Karpas-422 (cell line): ENCODE measurements at regions not wholly inside any gene's neighbourhood (a gene's known extent, or its start where the extent isn't known, plus 50 kb on each side); places are given as distances from the start of the nearest gene placed in this dataset.
A peak's percentile ranks its signal among the peaks of the same experiment; 100 is the strongest.

ENCODE experiments used
- DNase-seq: peaks from one replicate; pipeline ENCODE4 v3.0.0-alpha.2; 2015
- H2AFZ ChIP-seq: fragments of 200-600 bp; sonication (generic); 2 replicates; pipeline ENCODE4 v1.6.1; 2014; ENCODE audit warnings: antibody characterized with exemption, low read length, mixed read lengths
- H3K27ac ChIP-seq: fragments of 200-600 bp; sonication (generic); 2 replicates; pipeline ENCODE4 v1.5.1; 2014; ENCODE audit warnings: mild to moderate bottlenecking, low read length, moderate library complexity
- H3K27me3 ChIP-seq: fragments of 200-600 bp; sonication (generic); 2 replicates; pipeline ENCODE4 v1.6.1; 2014; ENCODE audit warnings: low read length, mixed read lengths
- H3K36me3 ChIP-seq: fragments of 200-600 bp; sonication (generic); 2 replicates; pipeline ENCODE4 v1.6.1; 2014; ENCODE audit warnings: low read length, mixed read lengths; ENCODE audit not compliant: insufficient read depth
- H3K4me1 ChIP-seq: fragments of 200-600 bp; sonication (generic); 2 replicates; pipeline ENCODE4 v1.6.1; 2014; ENCODE audit warnings: mild to moderate bottlenecking, low read length, mixed read lengths
- H3K4me2 ChIP-seq: fragments of 200-600 bp; sonication (generic); 2 replicates; pipeline ENCODE4 v1.6.1; 2014; ENCODE audit warnings: low read length, low read depth, mild to moderate bottlenecking; ENCODE audit not compliant: poor library complexity, severe bottlenecking
- H3K4me3 ChIP-seq: fragments of 200-600 bp; sonication (generic); 2 replicates; pipeline ENCODE4 v1.5.1; 2014; ENCODE audit warnings: mild to moderate bottlenecking, antibody characterized with exemption, low read length, mixed read lengths
- H3K79me2 ChIP-seq: fragments of 200-600 bp; sonication (generic); 2 replicates; pipeline ENCODE4 v1.6.1; 2014; ENCODE audit warnings: mild to moderate bottlenecking, low read length, mixed read lengths
- H3K9ac ChIP-seq: fragments of 200-600 bp; sonication (generic); 2 replicates; pipeline ENCODE4 v1.6.0; 2014; ENCODE audit warnings: low read length
- H3K9me2 ChIP-seq: fragments of 200-600 bp; sonication (generic), shearing (Covaris generic); replicated peaks from 2 replicates; pipeline ENCODE4 v1.6.0; 2014; ENCODE audit warnings: mild to moderate bottlenecking, low read length, moderate library complexity; ENCODE audit not compliant: insufficient read depth
- H3K9me3 ChIP-seq: fragments of 300-700, 200-600 bp; sonication (generic); 2 replicates; pipeline ENCODE4 v1.6.1; 2014; ENCODE audit warnings: low read length, mixed read lengths
- H4K20me1 ChIP-seq: fragments of 200-600 bp; sonication (generic); 2 replicates; pipeline ENCODE4 v1.6.1; 2014; ENCODE audit warnings: mild to moderate bottlenecking, antibody characterized with exemption, low read length, low read depth; ENCODE audit not compliant: insufficient read depth

GRCh38 chr10:4129866-4130477 is 345.0 kb upstream of the KLF6 start:
- Histone ChIP-seq H3K9me3 (peaks cover 3% of the 10 kb centered on the region; the same call in 1 of the 2 replicates), H3K36me3 (no peaks in the 10 kb centered on the region), H3K9me2 (no peaks in the 10 kb centered on the region), H3K4me3 (no peak overlapping the region), H3K4me1 (peaks cover 57% of the 10 kb centered on the region), H4K20me1 (no peaks in the 10 kb centered on the region), H3K27ac (no peak overlapping the region), H3K79me2 (no peaks in the 10 kb centered on the region), H3K9ac (no peak overlapping the region), H3K27me3 (no peaks in the 10 kb centered on the region; the same call in 1 of the 2 replicates), H2AFZ (no peak overlapping the region), H3K4me2 (peak overlapping the region; percentile 72)
- no peak for DNase-seq

GRCh38 chr10:4127518-4128315 is 342.7 kb upstream of the KLF6 start:
- peaks cover 56% of the 10 kb centered on the region for H3K4me1 ChIP-seq
- H3K4me2 ChIP-seq, result peak overlapping the region; percentile 40
- H4K20me1 ChIP-seq, result no peaks in the 10 kb centered on the region
- DNase-seq, result peak; percentile 83
- no peaks in the 10 kb centered on the region for H3K79me2 ChIP-seq
- no peaks in the 10 kb centered on the region for H3K36me3 ChIP-seq
- H3K27ac ChIP-seq, result no peak overlapping the region
- no peaks in the 10 kb centered on the region; the same call in 1 of the 2 replicates for H3K27me3 ChIP-seq
- peak overlapping the region; percentile 10; the same call in 1 of the 2 replicates for H3K4me3 ChIP-seq
- peaks cover 3% of the 10 kb centered on the region; the same call in 1 of the 2 replicates for H3K9me3 ChIP-seq
- no peak overlapping the region for H2AFZ ChIP-seq
- no peak overlapping the region for H3K9ac ChIP-seq
- H3K9me2 ChIP-seq, result no peaks in the 10 kb centered on the region

GRCh38 chr10:4125776-4126175 is 340.8 kb upstream of the KLF6 start:
- Histone ChIP-seq H3K27ac (no peak overlapping the region), H3K36me3 (no peaks in the 10 kb centered on the region), H3K79me2 (no peaks in the 10 kb centered on the region), H3K27me3 (no peaks in the 10 kb centered on the region; the same call in 1 of the 2 replicates), H3K9me2 (no peaks in the 10 kb centered on the region), H3K9ac (no peak overlapping the region), H4K20me1 (no peaks in the 10 kb centered on the region), H3K9me3 (peaks cover 3% of the 10 kb centered on the region; the same call in 1 of the 2 replicates), H3K4me1 (peaks cover 46% of the 10 kb centered on the region), H2AFZ (no peak overlapping the region), H3K4me3 (no peak overlapping the region), H3K4me2 (no peak overlapping the region)
- no peak for DNase-seq

- no peak overlapping the region for H3K9ac ChIP-seq
- no peak overlapping the region for H3K4me3 ChIP-seq
- H2AFZ ChIP-seq, result no peak overlapping the region
- no peaks in the 10 kb centered on the region for H3K79me2 ChIP-seq
- H3K27ac ChIP-seq, result no peak overlapping the region
- H3K9me3 ChIP-seq, result peaks cover 3% of the 10 kb centered on the region; the same call in 1 of the 2 replicates
- peaks cover 18% of the 10 kb centered on the region for H3K4me1 ChIP-seq
- no peaks in the 10 kb centered on the region for H4K20me1 ChIP-seq
- no peak for DNase-seq
- no peaks in the 10 kb centered on the region for H3K9me2 ChIP-seq
- H3K4me2 ChIP-seq, result no peak overlapping the region
- H3K36me3 ChIP-seq, result no peaks in the 10 kb centered on the region
- H3K27me3 ChIP-seq, result no peaks in the 10 kb centered on the region; the same call in 1 of the 2 replicates
Observed at GRCh38 chr10:4121502-4122380, 336.7 kb upstream of the KLF6 start.

- Histone ChIP-seq H3K27ac (no peak overlapping the region), H4K20me1 (no peaks in the 10 kb centered on the region), H3K9me2 (no peaks in the 10 kb centered on the region), H3K4me1 (peaks cover 18% of the 10 kb centered on the region), H3K79me2 (no peaks in the 10 kb centered on the region), H3K4me3 (no peak overlapping the region), H3K9ac (no peak overlapping the region), H3K4me2 (no peak overlapping the region), H3K36me3 (no peaks in the 10 kb centered on the region), H2AFZ (no peak overlapping the region), H3K27me3 (no peaks in the 10 kb centered on the region), H3K9me3 (no peaks in the 10 kb centered on the region)
- DNase-seq, result no peak
Observed at GRCh38 chr10:4120096-4120853, 335.3 kb upstream of the KLF6 start.

GRCh38 chr10:4119107-4119506 is 334.1 kb upstream of the KLF6 start:
- no peak overlapping the region for H3K27ac ChIP-seq
- peaks cover 16% of the 10 kb centered on the region for H3K4me1 ChIP-seq
- H2AFZ ChIP-seq, result no peak overlapping the region
- H3K9me3 ChIP-seq, result no peaks in the 10 kb centered on the region
- no peaks in the 10 kb centered on the region for H3K27me3 ChIP-seq
- no peak overlapping the region for H3K9ac ChIP-seq
- no peak overlapping the region for H3K4me2 ChIP-seq
- H4K20me1 ChIP-seq, result no peaks in the 10 kb centered on the region
- no peak overlapping the region for H3K4me3 ChIP-seq
- H3K9me2 ChIP-seq, result no peaks in the 10 kb centered on the region
- no peak for DNase-seq
- H3K79me2 ChIP-seq, result no peaks in the 10 kb centered on the region
- H3K36me3 ChIP-seq, result no peaks in the 10 kb centered on the region

GRCh38 chr10:4117604-4118003 is 332.6 kb upstream of the KLF6 start:
- Histone ChIP-seq H3K36me3 (no peaks in the 10 kb centered on the region), H3K4me1 (peaks cover 9% of the 10 kb centered on the region), H3K9ac (no peak overlapping the region), H3K9me2 (no peaks in the 10 kb centered on the region), H2AFZ (no peak overlapping the region), H3K4me3 (no peak overlapping the region), H3K27ac (no peak overlapping the region), H3K27me3 (no peaks in the 10 kb centered on the region), H3K9me3 (no peaks in the 10 kb centered on the region), H3K79me2 (no peaks in the 10 kb centered on the region), H4K20me1 (no peaks in the 10 kb centered on the region), H3K4me2 (no peak overlapping the region)
- DNase-seq, result no peak
